HepG2 (cell line): ENCODE measurements at regions not wholly inside any gene's neighbourhood (a gene's known extent, or its start where the extent isn't known, plus 50 kb on each side); places are given as distances from the start of the nearest gene placed in this dataset.

Experiments used
- ATAC-seq: fragments of 200-7000 bp; cut with Tn5 transposase; 3 replicates; pipeline ENCODE4 v1.9.1; 2020; ENCODE audit warnings: mild to moderate bottlenecking, moderate library complexity
- BruUV-seq: library from RNA; stranded (reverse); fragments of 400-500 nt; replicated peaks from 2 replicates; lab custom pipeline; 2021; lab: Mats Ljungman, UMichigan
- CTCF ChIA-PET: fragments of 300-600 bp; formaldehyde crosslinking; extraction: SDS; loops from one replicate; lab custom pipeline; 2021; ENCODE audit warnings: low total read pairs, inconsistent platforms, low intra/inter-chr PET ratio; lab: Yijun Ruan, JAX
- POLR2A ChIA-PET: fragments of 350-600 bp; sonication (Branson Sonifier 250); formaldehyde crosslinking; loops from one replicate; lab custom pipeline; 2020; ENCODE audit warnings: antibody characterized with exemption, inconsistent platforms; lab: Yijun Ruan, JAX
- DNase-seq: peaks from one replicate; pipeline ENCODE4 v3.0.0-alpha.2; 2015; ENCODE audit warnings: low spot score
- FAIRE-seq: peaks from 3 replicates; lab custom pipeline; 2011; peaks lifted over from hg19 to GRCh38; lab: Jason Lieb, UNC
- H2AFZ ChIP-seq: one replicate; pipeline ENCODE4 v1.6.1; 2011; ENCODE audit warnings: low read length, inconsistent platforms
- H3K27ac ChIP-seq: fragments of 300-600 bp; 3 replicates; pipeline ENCODE4 v1.8.0; 2011; ENCODE audit warnings: mixed run types, mild to moderate bottlenecking, mixed read lengths, low read length, inconsistent platforms; ENCODE audit not compliant: insufficient read depth; ENCODE audit errors: extremely low read length
- H3K27me3 ChIP-seq, 2 experiments: fragments of 200-600 bp in 1 of 2; 2 replicates in 1 of 2; 3 replicates in 1 of 2; pipeline versions ENCODE4 v1.6.0 to v1.8.0; 2011; ENCODE audit warnings: low read length in 2 of 2, mild to moderate bottlenecking in 2 of 2, moderate library complexity in 2 of 2, inconsistent platforms in 1 of 2; ENCODE audit not compliant: insufficient read depth in 2 of 2, control insufficient read depth in 1 of 2
- H3K36me3 ChIP-seq, 2 experiments: fragments of 200-600 bp in 1 of 2; replicated peaks in 1 of 2; 2 replicates in 1 of 2; 3 replicates in 1 of 2; pipeline versions ENCODE4 v1.5.1 to v1.8.0; 2011; ENCODE audit warnings: low read length in 2 of 2, inconsistent platforms in 1 of 2; ENCODE audit not compliant: insufficient read depth in 2 of 2, control insufficient read depth in 1 of 2
- H3K4me1 ChIP-seq: 2 replicates; pipeline ENCODE4 v1.5.1; 2012; ENCODE audit warnings: low read length, inconsistent platforms; ENCODE audit not compliant: insufficient read depth
- H3K4me2 ChIP-seq: 2 replicates; pipeline ENCODE4 v1.6.0; 2011; ENCODE audit warnings: low read depth, low read length, inconsistent platforms
- H3K4me3 ChIP-seq, 3 experiments: fragments of 200-600 bp in 1 of 3; sonication (generic), shearing (Covaris generic) in 1 of 3; replicated peaks in 1 of 3; 2 replicates each; pipeline ENCODE4 v1.5.1; 2011 to 2016; ENCODE audit warnings: low read length in 3 of 3, inconsistent platforms in 2 of 3, low read depth in 2 of 3, mild to moderate bottlenecking in 2 of 3, control low read depth in 1 of 3, mixed read lengths in 1 of 3; ENCODE audit not compliant: insufficient read depth in 1 of 3
- H3K79me2 ChIP-seq: one replicate; pipeline ENCODE4 v1.6.1; 2011; ENCODE audit warnings: low read length, inconsistent platforms; ENCODE audit not compliant: insufficient read depth
- H3K9ac ChIP-seq: 2 replicates; pipeline ENCODE4 v1.6.0; 2011; ENCODE audit warnings: mild to moderate bottlenecking, low read depth, low read length, inconsistent platforms; ENCODE audit not compliant: insufficient read depth
- H3K9me3 ChIP-seq: 2 replicates; pipeline ENCODE4 v1.5.1; 2012; ENCODE audit warnings: mild to moderate bottlenecking, low read length
- H4K20me1 ChIP-seq: 2 replicates; pipeline ENCODE4 v1.6.0; 2011; ENCODE audit warnings: inconsistent platforms, mild to moderate bottlenecking, low read length, moderate library complexity; ENCODE audit not compliant: insufficient read depth
- HMGXB3 ChIP-seq: sonication (generic); formaldehyde crosslinking; IDR thresholded peaks from 2 replicates; pipeline ENCODE4 v1.4.0; 2020; ENCODE audit warnings: missing genetic modification reagents, borderline replicate concordance
- NR2F1 ChIP-seq, 2 experiments: fragments of 450-650 bp in 1 of 2; formaldehyde crosslinking in 1 of 2; IDR thresholded peaks; 2 replicates each; pipeline versions ENCODE4 v1.5.0 to v1.6.1; 2016 to 2020; ENCODE audit warnings: mild to moderate bottlenecking in 1 of 2, missing compliant biosample characterization in 1 of 2, missing genetic modification reagents in 1 of 2, moderate library complexity in 1 of 2
- WGBS: methylation state at CpG from one replicate; pipeline ENCODE4 v1.1.6; 2017; ENCODE audit warnings: low lambda C conversion rate; 5-methylcytosine and 5-hydroxymethylcytosine counted together
- in situ Hi-C: cut with HindIII; loops from 2 replicates; pipeline ENCODE4 v1.10.0; 2017; ENCODE audit warnings: low pct_unique_long_range_greater_than_20kb; ENCODE audit not compliant: extremely low pct_ligation_motif_present
- intact Hi-C: fragments of 100-400 bp; cut with micrococcal nuclease; formaldehyde crosslinking; loops from one replicate; pipeline ENCODE4 v1.10.0; 2022; ENCODE audit not compliant: unreplicated experiment
- TF ChIP-seq, protein P1 (sequence below): IDR thresholded peaks from 2 replicates; pipeline ENCODE4 v1.6.1; 2016; ENCODE audit warnings: control low read depth
- TF ChIP-seq, protein P2 (sequence below): sonication (generic); formaldehyde crosslinking; IDR thresholded peaks from 2 replicates; pipeline ENCODE4 v1.4.0; 2020; ENCODE audit warnings: missing genetic modification reagents

DNA sequence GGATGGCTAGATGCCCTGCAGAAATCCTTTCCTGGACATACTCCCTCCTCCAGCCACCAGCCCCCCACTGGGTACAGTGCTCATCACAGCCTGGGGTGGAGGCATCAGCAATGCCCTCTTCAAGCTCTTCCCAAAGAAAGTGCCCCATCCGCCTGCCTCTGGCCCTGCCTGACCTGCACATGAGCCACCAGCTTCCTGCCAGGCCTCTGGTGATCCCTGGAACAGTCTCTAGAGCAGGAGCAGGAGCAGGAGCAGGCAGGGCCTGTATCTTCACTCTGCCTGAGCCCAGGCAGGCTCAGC is 54.1 kb upstream of the CAB39 start:
- H3K9me3 ChIP-seq = no peaks in the 10 kb centered on the region
- no peak overlapping the region for H2AFZ ChIP-seq
- POLR2A ChIA-PET = no interaction called here
- intact Hi-C loops (no loop called here), in situ Hi-C loops (no loop called here)
- FAIRE-seq = no peak
- peak; percentile 7; the same call in 1 of the 3 replicates for ATAC-seq
- TF ChIP-seq, protein P1, sequence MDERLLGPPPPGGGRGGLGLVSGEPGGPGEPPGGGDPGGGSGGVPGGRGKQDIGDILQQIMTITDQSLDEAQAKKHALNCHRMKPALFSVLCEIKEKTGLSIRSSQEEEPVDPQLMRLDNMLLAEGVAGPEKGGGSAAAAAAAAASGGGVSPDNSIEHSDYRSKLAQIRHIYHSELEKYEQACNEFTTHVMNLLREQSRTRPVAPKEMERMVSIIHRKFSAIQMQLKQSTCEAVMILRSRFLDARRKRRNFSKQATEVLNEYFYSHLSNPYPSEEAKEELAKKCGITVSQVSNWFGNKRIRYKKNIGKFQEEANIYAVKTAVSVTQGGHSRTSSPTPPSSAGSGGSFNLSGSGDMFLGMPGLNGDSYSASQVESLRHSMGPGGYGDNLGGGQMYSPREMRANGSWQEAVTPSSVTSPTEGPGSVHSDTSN (CRISPR knock-in tag) = no peak
- WGBS = 44% methylated on average over 1 of the region's 1 CpG
- H3K4me3 ChIP-seq = no peak overlapping the region
- peaks cover 12% of the 10 kb centered on the region for H3K4me1 ChIP-seq
- no peaks in the 10 kb centered on the region for H4K20me1 ChIP-seq
- no peak overlapping the region for H3K27ac ChIP-seq
- CTCF ChIA-PET = no interaction called here
- BruUV-seq = no TSS peak
- no peak overlapping the region for H3K4me2 ChIP-seq
- H3K79me2 ChIP-seq = no peaks in the 10 kb centered on the region
- no peaks in the 10 kb centered on the region for H3K36me3 ChIP-seq
- DNase-seq = no peak
- no peak overlapping the region for H3K9ac ChIP-seq
- peaks cover 1 to 31% of the 10 kb centered on the region in 2 experiments; a peak in 3 of 5 replicates for H3K27me3 ChIP-seq

DNA sequence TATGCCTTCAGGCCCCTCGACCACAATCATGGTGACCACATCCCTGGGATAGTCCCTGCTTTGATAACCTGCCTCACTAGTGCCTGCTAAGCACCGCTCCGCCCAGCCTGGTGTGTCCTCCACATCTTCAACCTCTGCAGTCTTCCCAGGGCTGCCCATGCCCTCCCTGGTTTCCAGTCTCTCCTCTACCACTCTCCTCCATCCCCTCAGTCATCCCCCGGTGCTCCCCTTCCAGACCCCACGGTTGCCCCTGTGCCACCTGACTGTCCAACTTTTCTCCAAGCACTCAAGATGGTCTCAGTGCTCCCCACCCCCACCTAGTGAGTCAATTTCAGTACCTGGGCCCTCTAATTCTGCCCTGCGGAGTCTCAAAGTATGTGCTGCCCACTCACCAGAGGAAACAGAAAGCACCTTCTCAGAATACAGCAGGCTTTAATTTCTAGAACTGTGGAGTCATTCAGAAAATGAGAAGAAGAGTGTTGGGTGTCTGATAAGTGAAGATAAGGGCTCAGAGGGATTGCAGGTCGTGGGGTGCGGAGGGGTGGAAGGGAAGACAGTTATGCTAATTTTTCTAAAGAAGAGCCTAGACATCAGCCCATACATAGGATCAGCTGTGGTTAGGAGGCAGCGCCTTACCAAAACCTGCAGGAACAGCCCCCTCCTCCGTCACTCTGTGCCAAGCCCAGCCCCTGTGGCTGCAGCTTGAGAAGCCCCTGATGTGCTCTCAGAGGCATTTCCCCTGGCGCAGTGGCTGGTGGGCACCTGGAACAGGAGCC is 53.6 kb upstream of the CAB39 start:
- DNase-seq = no peak
- Histone ChIP-seq H3K9me3 (no peaks in the 10 kb centered on the region), H3K27me3 (peaks cover 1 to 27% of the 10 kb centered on the region in 2 experiments; a peak in 3 of 5 replicates), H4K20me1 (no peaks in the 10 kb centered on the region), H3K4me3 (no peak overlapping the region), H3K4me1 (peaks cover 12% of the 10 kb centered on the region), H3K36me3 (no peaks in the 10 kb centered on the region), H2AFZ (no peak overlapping the region), H3K4me2 (no peak overlapping the region), H3K27ac (no peak overlapping the region), H3K79me2 (no peaks in the 10 kb centered on the region), H3K9ac (no peak overlapping the region)
- ChIA-PET POLR2A (interaction anchor here (0.6 kb wide), 1 partner anchor 77 kb away, joined by 3 read pairs; no protein-coding TSS in a partner anchor), CTCF (no interaction called here)
- intact Hi-C loops = no loop called here
- FAIRE-seq = no peak
- ATAC-seq = no peak
- no TSS peak for BruUV-seq
- WGBS = 61% methylated on average over 11 of the region's 11 CpGs
- in situ Hi-C loops = no loop called here
- TF ChIP-seq HMGXB3 (CRISPR knock-in tag) (no peak), NR2F1 (CRISPR knock-in tag; IDR thresholded peaks at IDR 0.05) (no peak)
- TF ChIP-seq, protein P2, sequence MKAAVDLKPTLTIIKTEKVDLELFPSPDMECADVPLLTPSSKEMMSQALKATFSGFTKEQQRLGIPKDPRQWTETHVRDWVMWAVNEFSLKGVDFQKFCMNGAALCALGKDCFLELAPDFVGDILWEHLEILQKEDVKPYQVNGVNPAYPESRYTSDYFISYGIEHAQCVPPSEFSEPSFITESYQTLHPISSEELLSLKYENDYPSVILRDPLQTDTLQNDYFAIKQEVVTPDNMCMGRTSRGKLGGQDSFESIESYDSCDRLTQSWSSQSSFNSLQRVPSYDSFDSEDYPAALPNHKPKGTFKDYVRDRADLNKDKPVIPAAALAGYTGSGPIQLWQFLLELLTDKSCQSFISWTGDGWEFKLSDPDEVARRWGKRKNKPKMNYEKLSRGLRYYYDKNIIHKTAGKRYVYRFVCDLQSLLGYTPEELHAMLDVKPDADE (CRISPR knock-in tag) = no peak
